Karpas-422 (cell line): ENCODE measurements at regions not wholly inside any gene's neighbourhood (a gene's known extent, or its start where the extent isn't known, plus 50 kb on each side); places are given as distances from the start of the nearest gene placed in this dataset.

Experiments used
- DNase-seq: peaks from one replicate; pipeline ENCODE4 v3.0.0-alpha.2; 2015
- H2AFZ ChIP-seq: fragments of 200-600 bp; sonication (generic); 2 replicates; pipeline ENCODE4 v1.6.1; 2014; ENCODE audit warnings: antibody characterized with exemption, low read length, mixed read lengths
- H3K27ac ChIP-seq: fragments of 200-600 bp; sonication (generic); 2 replicates; pipeline ENCODE4 v1.5.1; 2014; ENCODE audit warnings: mild to moderate bottlenecking, low read length, moderate library complexity
- H3K27me3 ChIP-seq: fragments of 200-600 bp; sonication (generic); 2 replicates; pipeline ENCODE4 v1.6.1; 2014; ENCODE audit warnings: low read length, mixed read lengths
- H3K36me3 ChIP-seq: fragments of 200-600 bp; sonication (generic); 2 replicates; pipeline ENCODE4 v1.6.1; 2014; ENCODE audit warnings: low read length, mixed read lengths; ENCODE audit not compliant: insufficient read depth
- H3K4me1 ChIP-seq: fragments of 200-600 bp; sonication (generic); 2 replicates; pipeline ENCODE4 v1.6.1; 2014; ENCODE audit warnings: mild to moderate bottlenecking, low read length, mixed read lengths
- H3K4me2 ChIP-seq: fragments of 200-600 bp; sonication (generic); 2 replicates; pipeline ENCODE4 v1.6.1; 2014; ENCODE audit warnings: low read length, low read depth, mild to moderate bottlenecking; ENCODE audit not compliant: poor library complexity, severe bottlenecking
- H3K4me3 ChIP-seq: fragments of 200-600 bp; sonication (generic); 2 replicates; pipeline ENCODE4 v1.5.1; 2014; ENCODE audit warnings: mild to moderate bottlenecking, antibody characterized with exemption, low read length, mixed read lengths
- H3K79me2 ChIP-seq: fragments of 200-600 bp; sonication (generic); 2 replicates; pipeline ENCODE4 v1.6.1; 2014; ENCODE audit warnings: mild to moderate bottlenecking, low read length, mixed read lengths
- H3K9ac ChIP-seq: fragments of 200-600 bp; sonication (generic); 2 replicates; pipeline ENCODE4 v1.6.0; 2014; ENCODE audit warnings: low read length
- H3K9me2 ChIP-seq: fragments of 200-600 bp; sonication (generic), shearing (Covaris generic); replicated peaks from 2 replicates; pipeline ENCODE4 v1.6.0; 2014; ENCODE audit warnings: mild to moderate bottlenecking, low read length, moderate library complexity; ENCODE audit not compliant: insufficient read depth
- H3K9me3 ChIP-seq: fragments of 300-700, 200-600 bp; sonication (generic); 2 replicates; pipeline ENCODE4 v1.6.1; 2014; ENCODE audit warnings: low read length, mixed read lengths
- H4K20me1 ChIP-seq: fragments of 200-600 bp; sonication (generic); 2 replicates; pipeline ENCODE4 v1.6.1; 2014; ENCODE audit warnings: mild to moderate bottlenecking, antibody characterized with exemption, low read length, low read depth; ENCODE audit not compliant: insufficient read depth

GRCh38 chr4:123980736-123981300, 584.2 kb downstream of the SPRY1 start:
- Histone ChIP-seq H3K4me1 (no peaks in the 10 kb centered on the region), H3K27me3 (no peaks in the 10 kb centered on the region), H3K9me3 (no peaks in the 10 kb centered on the region; the same call in none of the 2 replicates), H3K9me2 (no peaks in the 10 kb centered on the region), H4K20me1 (no peaks in the 10 kb centered on the region), H3K9ac (no peak overlapping the region), H3K4me3 (no peak overlapping the region), H3K36me3 (no peaks in the 10 kb centered on the region), H2AFZ (no peak overlapping the region), H3K4me2 (no peak overlapping the region), H3K27ac (no peak overlapping the region), H3K79me2 (no peaks in the 10 kb centered on the region)
- DNase-seq: no peak

DNA sequence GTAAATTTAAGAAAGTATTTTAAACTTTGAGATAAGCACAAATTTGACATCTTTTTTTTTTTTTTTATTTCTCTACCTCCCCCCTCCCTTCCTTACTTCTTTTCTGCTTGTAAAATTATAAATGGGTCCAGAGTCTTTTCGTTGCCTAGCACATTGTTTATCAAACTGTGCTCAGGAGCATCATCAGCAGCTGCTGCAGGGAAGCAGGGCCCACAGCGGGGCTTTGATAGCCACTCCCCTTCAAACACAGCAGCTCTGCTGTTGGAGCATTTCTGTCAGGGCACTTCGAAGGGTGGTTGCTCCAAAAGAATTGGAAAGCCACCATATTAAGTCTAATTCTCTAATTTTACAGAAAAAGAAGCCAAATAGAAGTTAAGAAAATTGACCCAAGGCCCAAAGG, 588.3 kb downstream of the SPRY1 start:
- Histone ChIP-seq H3K27ac (no peak overlapping the region), H3K4me2 (no peak overlapping the region), H2AFZ (no peak overlapping the region), H3K79me2 (no peaks in the 10 kb centered on the region), H4K20me1 (no peaks in the 10 kb centered on the region), H3K9me3 (peaks cover 2% of the 10 kb centered on the region), H3K4me1 (no peaks in the 10 kb centered on the region), H3K9ac (no peak overlapping the region), H3K36me3 (no peaks in the 10 kb centered on the region), H3K9me2 (no peaks in the 10 kb centered on the region; the same call in 1 of the 2 replicates), H3K4me3 (no peak overlapping the region), H3K27me3 (no peaks in the 10 kb centered on the region)
- DNase-seq: no peak

- no peak overlapping the region for H2AFZ ChIP-seq
- no peaks in the 10 kb centered on the region; the same call in 1 of the 2 replicates for H3K9me2 ChIP-seq
- no peaks in the 10 kb centered on the region for H4K20me1 ChIP-seq
- H3K4me2 ChIP-seq: no peak overlapping the region
- H3K27me3 ChIP-seq: no peaks in the 10 kb centered on the region
- DNase-seq: no peak
- H3K27ac ChIP-seq: no peak overlapping the region
- no peak overlapping the region for H3K4me3 ChIP-seq
- H3K9me3 ChIP-seq: peaks cover 2% of the 10 kb centered on the region
- no peaks in the 10 kb centered on the region for H3K79me2 ChIP-seq
- no peaks in the 10 kb centered on the region for H3K36me3 ChIP-seq
- no peak overlapping the region for H3K9ac ChIP-seq
- no peaks in the 10 kb centered on the region for H3K4me1 ChIP-seq
Observed at GRCh38 chr4:123986268-123986798, 589.7 kb downstream of the SPRY1 start.

DNA sequence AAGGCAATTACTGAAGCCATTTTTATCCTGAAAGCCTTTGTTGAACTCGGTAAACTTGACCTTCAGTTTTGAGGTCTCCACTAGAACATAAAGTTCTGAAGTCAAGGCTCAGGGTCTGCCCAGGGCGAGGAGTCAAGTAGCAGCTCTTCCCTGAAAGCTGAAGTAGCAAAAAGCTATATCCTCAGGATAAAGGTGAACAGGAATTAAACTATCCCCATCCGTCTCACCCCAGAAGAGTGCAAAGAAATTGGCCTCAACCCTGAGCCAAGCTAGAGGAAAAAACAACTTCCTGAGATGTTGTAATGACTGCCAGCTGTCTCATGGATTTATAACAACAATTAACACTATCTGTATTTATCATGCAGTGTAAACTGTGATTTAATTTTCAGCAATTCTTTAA, 590.8 kb downstream of the SPRY1 start:
- no peaks in the 10 kb centered on the region; the same call in 1 of the 2 replicates for H3K9me2 ChIP-seq
- H3K79me2 ChIP-seq: no peaks in the 10 kb centered on the region
- H3K27me3 ChIP-seq: no peaks in the 10 kb centered on the region

GRCh38 chr4:123990310-123990870, 593.8 kb downstream of the SPRY1 start:
- H3K79me2 ChIP-seq: no peaks in the 10 kb centered on the region
- DNase-seq: no peak
- no peaks in the 10 kb centered on the region; the same call in 1 of the 2 replicates for H3K9me2 ChIP-seq
- H3K4me3 ChIP-seq: no peak overlapping the region
- no peak overlapping the region for H3K9ac ChIP-seq
- H2AFZ ChIP-seq: no peak overlapping the region
- no peaks in the 10 kb centered on the region for H3K4me1 ChIP-seq
- H3K36me3 ChIP-seq: no peaks in the 10 kb centered on the region
- peaks cover 2% of the 10 kb centered on the region; the same call in 1 of the 2 replicates for H3K9me3 ChIP-seq
- no peaks in the 10 kb centered on the region for H4K20me1 ChIP-seq
- no peaks in the 10 kb centered on the region for H3K27me3 ChIP-seq
- H3K4me2 ChIP-seq: no peak overlapping the region
- no peak overlapping the region for H3K27ac ChIP-seq

More for the DNA sequence above, 590.8 kb downstream of the SPRY1 start:
- no peaks in the 10 kb centered on the region for H3K4me1 ChIP-seq
- H3K36me3 ChIP-seq: no peaks in the 10 kb centered on the region
- H3K27ac ChIP-seq: no peak overlapping the region
- DNase-seq: no peak
- no peak overlapping the region for H2AFZ ChIP-seq
- H3K9me3 ChIP-seq: peaks cover 2% of the 10 kb centered on the region
- H4K20me1 ChIP-seq: no peaks in the 10 kb centered on the region
- no peak overlapping the region for H3K4me2 ChIP-seq
- no peak overlapping the region for H3K9ac ChIP-seq
- H3K4me3 ChIP-seq: no peak overlapping the region

DNA sequence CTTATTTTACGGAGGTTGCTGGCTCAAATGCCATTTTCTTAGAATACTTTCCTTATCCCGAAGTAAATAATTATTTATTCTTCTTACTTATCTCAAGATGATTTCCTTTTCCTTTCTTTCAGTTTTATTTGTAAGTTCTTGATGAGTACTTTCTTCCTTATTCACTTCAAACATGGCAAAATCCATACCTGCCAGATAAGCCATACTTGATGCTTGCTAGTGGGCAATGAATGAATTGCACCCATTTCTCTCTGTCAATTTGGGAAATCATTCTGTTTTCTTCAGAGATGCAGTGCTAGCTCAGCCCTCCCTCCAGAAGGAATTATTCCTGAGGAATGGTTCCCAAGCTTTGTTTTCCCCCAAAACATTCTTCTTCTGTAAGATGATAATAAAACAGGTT, 598.3 kb downstream of the SPRY1 start:
- Histone ChIP-seq H2AFZ (no peak overlapping the region), H3K9me2 (no peaks in the 10 kb centered on the region; the same call in 1 of the 2 replicates), H3K27ac (no peak overlapping the region)

GRCh38 chr4:123995936-123996335, 599.3 kb downstream of the SPRY1 start:
- Histone ChIP-seq H3K4me3 (no peak overlapping the region), H3K4me2 (no peak overlapping the region), H3K9ac (no peak overlapping the region), H3K4me1 (no peaks in the 10 kb centered on the region), H3K79me2 (no peaks in the 10 kb centered on the region), H4K20me1 (no peaks in the 10 kb centered on the region), H3K9me2 (peaks cover under 1% of the 10 kb centered on the region; the same call in 1 of the 2 replicates), H3K27me3 (no peaks in the 10 kb centered on the region), H3K36me3 (no peaks in the 10 kb centered on the region), H3K27ac (no peak overlapping the region), H2AFZ (no peak overlapping the region), H3K9me3 (no peaks in the 10 kb centered on the region)
- DNase-seq: no peak

More for the DNA sequence above, 598.3 kb downstream of the SPRY1 start:
- no peak for DNase-seq
- Histone ChIP-seq H3K9ac (no peak overlapping the region), H4K20me1 (no peaks in the 10 kb centered on the region), H3K4me3 (no peak overlapping the region), H3K36me3 (no peaks in the 10 kb centered on the region), H3K9me3 (no peaks in the 10 kb centered on the region), H3K4me2 (no peak overlapping the region), H3K79me2 (no peaks in the 10 kb centered on the region), H3K4me1 (no peaks in the 10 kb centered on the region), H3K27me3 (no peaks in the 10 kb centered on the region)

- no peak overlapping the region for H2AFZ ChIP-seq
- no peaks in the 10 kb centered on the region for H3K79me2 ChIP-seq
- no peak overlapping the region for H3K4me3 ChIP-seq
- no peak for DNase-seq
- no peaks in the 10 kb centered on the region for H3K9me3 ChIP-seq
- H3K36me3 ChIP-seq: no peaks in the 10 kb centered on the region
- H3K4me1 ChIP-seq: no peaks in the 10 kb centered on the region
- no peak overlapping the region for H3K9ac ChIP-seq
- H3K27me3 ChIP-seq: no peaks in the 10 kb centered on the region
- peaks cover 3% of the 10 kb centered on the region; the same call in 1 of the 2 replicates for H3K9me2 ChIP-seq
- no peaks in the 10 kb centered on the region for H4K20me1 ChIP-seq
- no peak overlapping the region for H3K27ac ChIP-seq
- no peak overlapping the region for H3K4me2 ChIP-seq
Observed at GRCh38 chr4:123996718-123997510, 600.3 kb downstream of the SPRY1 start.
